Central memory CD8-positive, alpha-beta T cell (primary cell): ENCODE measurements at regions not wholly inside any gene's neighbourhood (a gene's known extent, or its start where the extent isn't known, plus 50 kb on each side); places are given as distances from the start of the nearest gene placed in this dataset.

Experiments used
- ATAC-seq: fragments of 150-1000 bp; cut with Tn5 transposase; replicated peaks from 2 replicates; pipeline ENCODE4 v1.10.0; 2022; ENCODE audit warnings: mild to moderate bottlenecking, moderate FRiP score, moderate number of reproducible peaks; ENCODE audit not compliant: poor library complexity, severe bottlenecking; ENCODE audit errors: extremely low read depth
- DNase-seq, 2 donors: peaks; one replicate each; pipeline ENCODE4 v3.0.0; 2021; ENCODE audit warnings: low spot score in 2 of 2
- H3K27ac Mint-ChIP-seq: one replicate; pipeline ENCODE4 v1.8.0; 2022; ENCODE audit warnings: low read depth, mild to moderate bottlenecking, moderate library complexity, mixed read lengths
- H3K27me3 Mint-ChIP-seq: one replicate; pipeline ENCODE4 v1.8.0; 2022; ENCODE audit warnings: mixed read lengths
- H3K36me3 Mint-ChIP-seq: one replicate; pipeline ENCODE4 v1.8.0; 2022; ENCODE audit warnings: mild to moderate bottlenecking, moderate library complexity, mixed read lengths; ENCODE audit not compliant: insufficient read depth
- H3K4me1 Mint-ChIP-seq: one replicate; pipeline ENCODE4 v1.8.0; 2022; ENCODE audit warnings: mixed read lengths
- H3K4me3 Mint-ChIP-seq: one replicate; pipeline ENCODE4 v1.8.0; 2022; ENCODE audit warnings: mild to moderate bottlenecking, moderate library complexity, mixed read lengths
- H3K9me3 Mint-ChIP-seq: one replicate; pipeline ENCODE4 v1.8.0; 2022; ENCODE audit warnings: mixed read lengths

GRCh38 chr5:4762316-4762715 is 377.8 kb upstream of the ADAMTS16 start:
- Mint-ChIP-seq H3K36me3 (no peaks in the 10 kb centered on the region), H3K9me3 (peaks cover 9% of the 10 kb centered on the region), H3K27ac (no peak overlapping the region), H3K27me3 (no peaks in the 10 kb centered on the region), H3K4me1 (no peaks in the 10 kb centered on the region), H3K4me3 (no peak overlapping the region)
- DNase-seq (no peak), ATAC-seq (no peak)

- H3K27ac Mint-ChIP-seq: no peak overlapping the region
- DNase-seq: no peak
- ATAC-seq: no peak
- H3K36me3 Mint-ChIP-seq: no peaks in the 10 kb centered on the region
- no peaks in the 10 kb centered on the region for H3K27me3 Mint-ChIP-seq
- no peaks in the 10 kb centered on the region for H3K4me1 Mint-ChIP-seq
- peaks cover 18% of the 10 kb centered on the region for H3K9me3 Mint-ChIP-seq
- no peak overlapping the region for H3K4me3 Mint-ChIP-seq
Observed at GRCh38 chr5:4765411-4765810, 374.7 kb upstream of the ADAMTS16 start.

DNA sequence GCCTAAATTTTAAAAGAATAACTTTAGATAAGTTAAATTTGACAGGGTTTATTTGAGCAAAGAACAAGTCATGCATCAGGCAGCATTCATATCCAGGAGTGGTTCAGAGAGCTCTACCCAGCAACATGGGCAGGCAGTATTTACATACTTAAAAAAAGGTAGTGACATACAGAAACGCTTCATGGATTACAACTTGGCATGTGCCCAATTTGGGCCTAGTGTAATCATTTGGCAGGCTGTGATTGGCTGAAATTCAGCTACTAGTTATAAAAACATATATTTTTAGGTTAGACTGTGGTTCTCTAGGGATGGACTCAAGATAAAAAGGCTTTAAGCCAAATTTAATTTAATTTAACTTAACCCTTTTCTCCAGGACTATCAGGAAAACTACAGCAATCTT is 374.0 kb upstream of the ADAMTS16 start:
- H3K27ac Mint-ChIP-seq: no peak overlapping the region
- H3K4me3 Mint-ChIP-seq: no peak overlapping the region
- no peak for DNase-seq
- H3K4me1 Mint-ChIP-seq: no peaks in the 10 kb centered on the region
- ATAC-seq: no peak
- H3K36me3 Mint-ChIP-seq: no peaks in the 10 kb centered on the region
- H3K9me3 Mint-ChIP-seq: peaks cover 18% of the 10 kb centered on the region
- no peaks in the 10 kb centered on the region for H3K27me3 Mint-ChIP-seq

DNA sequence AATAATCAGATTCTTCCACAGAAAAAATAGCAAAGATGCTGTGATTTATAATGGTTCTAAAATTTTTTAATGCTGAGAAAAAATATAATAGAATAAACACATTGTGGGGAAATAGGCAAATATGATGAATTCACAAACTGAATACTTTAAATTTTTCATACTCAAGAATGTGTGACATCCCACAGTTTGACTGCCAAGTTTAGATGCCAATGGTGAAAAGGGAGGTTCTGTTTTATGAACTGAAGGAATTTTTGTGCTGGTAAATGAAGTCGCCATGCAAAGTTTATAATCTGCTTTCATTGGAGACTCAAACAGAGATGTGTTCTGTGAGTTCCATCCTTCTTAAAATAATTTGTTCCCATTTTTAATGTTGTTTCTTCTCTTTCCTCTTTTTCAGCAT is 367.5 kb upstream of the ADAMTS16 start:
- no peak for ATAC-seq
- Mint-ChIP-seq H3K9me3 (peaks cover 16% of the 10 kb centered on the region), H3K36me3 (no peaks in the 10 kb centered on the region), H3K27ac (no peak overlapping the region), H3K4me1 (no peaks in the 10 kb centered on the region), H3K27me3 (no peaks in the 10 kb centered on the region), H3K4me3 (no peak overlapping the region)
- no peak for DNase-seq

GRCh38 chr5:4773827-4774317 is 366.3 kb upstream of the ADAMTS16 start:
- Mint-ChIP-seq H3K27ac (no peak overlapping the region), H3K36me3 (no peaks in the 10 kb centered on the region), H3K9me3 (peaks cover 14% of the 10 kb centered on the region), H3K4me3 (no peak overlapping the region), H3K4me1 (no peaks in the 10 kb centered on the region), H3K27me3 (no peaks in the 10 kb centered on the region)
- ATAC-seq: no peak
- DNase-seq: no peak

GRCh38 chr5:4777435-4777834 is 362.7 kb upstream of the ADAMTS16 start:
- Mint-ChIP-seq H3K36me3 (no peaks in the 10 kb centered on the region), H3K4me1 (no peaks in the 10 kb centered on the region)
- no peak for ATAC-seq

GRCh38 chr5:4780633-4781032 is 359.5 kb upstream of the ADAMTS16 start:
- H3K27ac Mint-ChIP-seq: no peak overlapping the region
- H3K9me3 Mint-ChIP-seq: peaks cover 45% of the 10 kb centered on the region
- H3K36me3 Mint-ChIP-seq: no peaks in the 10 kb centered on the region

More at GRCh38 chr5:4777435-4777834, 362.7 kb upstream of the ADAMTS16 start:
- H3K4me3 Mint-ChIP-seq: no peak overlapping the region
- DNase-seq: no peak
- H3K27ac Mint-ChIP-seq: no peak overlapping the region
- no peaks in the 10 kb centered on the region for H3K27me3 Mint-ChIP-seq
- peaks cover 32% of the 10 kb centered on the region for H3K9me3 Mint-ChIP-seq

DNA sequence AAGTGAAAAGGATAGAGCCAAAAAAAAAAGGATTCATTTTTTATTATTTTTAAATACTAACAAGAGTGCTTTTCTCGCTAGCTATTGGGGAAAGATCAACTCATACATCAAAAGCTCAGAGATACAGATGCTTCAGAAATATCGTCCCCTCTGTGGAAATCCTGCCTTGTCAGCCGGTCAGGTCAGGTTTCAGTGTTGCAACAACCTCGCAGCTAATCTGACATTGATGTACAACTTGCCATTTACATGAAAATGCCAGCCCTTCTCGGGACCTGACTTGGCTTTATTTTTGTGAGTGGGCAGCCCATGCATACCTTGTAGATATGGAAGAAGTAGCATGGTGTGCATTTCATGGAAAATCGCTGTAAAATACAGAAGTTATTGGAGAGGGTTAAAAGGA is 358.8 kb upstream of the ADAMTS16 start:
- Mint-ChIP-seq H3K9me3 (peaks cover 45% of the 10 kb centered on the region), H3K36me3 (no peaks in the 10 kb centered on the region), H3K4me3 (no peak overlapping the region)

More at GRCh38 chr5:4780633-4781032, 359.5 kb upstream of the ADAMTS16 start:
- ATAC-seq (no peak), DNase-seq (no peak)
- Mint-ChIP-seq H3K4me1 (no peaks in the 10 kb centered on the region), H3K4me3 (no peak overlapping the region), H3K27me3 (no peaks in the 10 kb centered on the region)

GRCh38 chr5:4785971-4786370 is 354.2 kb upstream of the ADAMTS16 start:
- Mint-ChIP-seq H3K27me3 (no peaks in the 10 kb centered on the region), H3K36me3 (no peaks in the 10 kb centered on the region), H3K4me1 (no peaks in the 10 kb centered on the region), H3K4me3 (no peak overlapping the region), H3K9me3 (peaks cover 40% of the 10 kb centered on the region), H3K27ac (no peak overlapping the region)
- no peak for DNase-seq
- ATAC-seq: no peak

More for the DNA sequence above, 358.8 kb upstream of the ADAMTS16 start:
- no peak overlapping the region for H3K27ac Mint-ChIP-seq
- H3K4me1 Mint-ChIP-seq: no peaks in the 10 kb centered on the region
- ATAC-seq: no peak
- H3K27me3 Mint-ChIP-seq: no peaks in the 10 kb centered on the region
- DNase-seq: no peak

GRCh38 chr5:4797445-4797844 is 342.7 kb upstream of the ADAMTS16 start:
- no peaks in the 10 kb centered on the region for H3K27me3 Mint-ChIP-seq
- no peak overlapping the region for H3K4me3 Mint-ChIP-seq
- H3K9me3 Mint-ChIP-seq: peaks cover 32% of the 10 kb centered on the region
- no peak overlapping the region for H3K27ac Mint-ChIP-seq
- H3K4me1 Mint-ChIP-seq: no peaks in the 10 kb centered on the region
- DNase-seq: no peak
- no peak for ATAC-seq
- H3K36me3 Mint-ChIP-seq: no peaks in the 10 kb centered on the region

DNA sequence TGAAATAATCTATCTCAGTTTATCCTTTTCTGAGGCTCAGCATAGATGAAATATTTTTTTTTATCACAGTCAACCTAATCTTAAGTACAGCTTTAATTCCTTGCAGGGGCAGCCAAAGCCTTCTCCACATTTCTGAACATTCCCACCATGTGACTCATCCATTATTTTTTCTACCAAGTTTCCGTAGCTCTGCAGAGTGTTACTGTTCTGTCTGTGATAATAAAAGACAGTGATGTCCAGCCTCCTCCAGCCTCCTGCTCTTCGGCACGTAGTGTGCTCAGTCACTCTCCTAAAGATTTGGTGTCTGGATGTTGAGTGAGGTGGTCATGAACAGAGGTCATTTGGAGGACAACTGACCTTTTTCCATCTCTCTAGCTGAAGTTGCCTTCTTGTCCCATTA is 338.1 kb upstream of the ADAMTS16 start:
- H3K36me3 Mint-ChIP-seq: no peaks in the 10 kb centered on the region
- peaks cover 36% of the 10 kb centered on the region for H3K9me3 Mint-ChIP-seq
- H3K27ac Mint-ChIP-seq: no peak overlapping the region
- DNase-seq (no peak), ATAC-seq (no peak)
- H3K27me3 Mint-ChIP-seq: no peaks in the 10 kb centered on the region
- no peak overlapping the region for H3K4me3 Mint-ChIP-seq
- no peaks in the 10 kb centered on the region for H3K4me1 Mint-ChIP-seq

DNA sequence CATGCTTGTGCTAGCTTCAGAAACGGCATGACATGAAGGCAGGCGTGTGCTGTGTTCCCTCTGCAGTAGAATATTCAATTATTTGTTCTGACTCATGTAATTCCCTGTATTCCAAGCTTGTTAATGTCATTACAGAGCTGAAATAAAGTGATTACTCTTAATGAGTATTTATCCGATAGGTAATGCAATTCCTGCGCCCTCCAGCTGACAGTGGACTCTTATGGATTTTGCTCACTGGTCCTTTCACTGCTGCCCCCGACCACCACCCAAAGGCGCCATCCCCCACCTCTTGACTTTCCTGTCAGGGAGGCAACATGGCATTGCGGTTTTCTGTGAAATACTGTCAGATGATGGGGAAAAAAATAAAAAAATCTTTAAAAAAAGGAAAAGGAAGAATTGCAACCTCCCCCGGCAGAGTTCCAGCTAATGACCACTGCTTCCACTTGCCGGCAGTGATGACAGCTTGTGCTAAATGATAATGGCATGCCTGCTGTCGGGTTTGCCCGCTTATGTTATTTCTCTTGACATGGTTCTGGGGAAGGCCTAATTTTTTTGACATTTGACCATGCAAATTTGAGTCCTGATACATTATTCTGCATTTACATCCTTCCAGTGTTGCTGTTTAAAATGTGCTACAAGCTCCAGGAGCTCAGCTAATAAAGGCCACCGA is 335.3 kb upstream of the ADAMTS16 start:
- no peak overlapping the region for H3K27ac Mint-ChIP-seq
- no peaks in the 10 kb centered on the region for H3K4me1 Mint-ChIP-seq
- no peak for ATAC-seq
- no peaks in the 10 kb centered on the region for H3K27me3 Mint-ChIP-seq
- peaks cover 35% of the 10 kb centered on the region for H3K9me3 Mint-ChIP-seq
- DNase-seq: no peak
- H3K4me3 Mint-ChIP-seq: no peak overlapping the region
- no peaks in the 10 kb centered on the region for H3K36me3 Mint-ChIP-seq

DNA sequence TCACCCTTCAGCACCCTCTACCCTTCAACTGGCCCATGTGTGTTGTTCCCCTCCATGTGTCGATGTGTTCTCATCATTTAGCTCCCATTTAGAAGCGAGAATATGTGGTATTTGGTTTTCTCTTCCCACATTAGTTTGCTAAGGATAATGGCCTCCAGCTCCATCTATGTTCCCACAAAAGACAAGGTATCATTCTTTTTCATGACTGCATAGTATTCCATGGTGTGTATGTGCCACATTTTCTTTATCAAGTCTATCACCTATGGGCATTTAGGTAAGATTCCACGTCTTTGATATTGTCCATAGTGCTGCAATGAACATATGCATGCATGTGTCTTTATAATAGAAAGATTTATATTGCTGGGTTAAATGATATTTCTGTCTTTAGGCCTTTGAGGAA is 325.1 kb upstream of the ADAMTS16 start:
- peaks cover 17% of the 10 kb centered on the region for H3K9me3 Mint-ChIP-seq
- no peaks in the 10 kb centered on the region for H3K36me3 Mint-ChIP-seq
- ATAC-seq: no peak

More for the DNA sequence above, 325.1 kb upstream of the ADAMTS16 start:
- no peak overlapping the region for H3K4me3 Mint-ChIP-seq
- H3K27ac Mint-ChIP-seq: no peak overlapping the region
- H3K27me3 Mint-ChIP-seq: no peaks in the 10 kb centered on the region
- no peak for DNase-seq
- H3K4me1 Mint-ChIP-seq: no peaks in the 10 kb centered on the region
